Activated T-cell treated with anti-CD3 and anti-CD28 coated beads for 24 hours (primary cell): ENCODE measurements at regions not wholly inside any gene's neighbourhood (a gene's known extent, or its start where the extent isn't known, plus 50 kb on each side); places are given as distances from the start of the nearest gene placed in this dataset.
A peak's percentile ranks its signal among the peaks of the same experiment; 100 is the strongest.

Experiments
- DNase-seq: peaks from one replicate; pipeline ENCODE4 v3.0.0-alpha.2; 2020; ENCODE audit warnings: low read depth

GRCh38 chr1:244952280-244952933 lies 88.1 kb upstream of the HNRNPU start:
- no peak for DNase-seq

- DNase-seq, result no peak
These were observed 84.1 kb upstream of the HNRNPU start for GRCh38 chr1:244948416-244948815.

GRCh38 chr1:244945109-244945671 lies 80.8 kb upstream of the HNRNPU start:
- DNase-seq, result no peak

GRCh38 chr1:244941121-244941520 lies 76.8 kb upstream of the HNRNPU start:
- no peak for DNase-seq

- DNase-seq, result no peak
These were observed 72.8 kb upstream of the HNRNPU start for GRCh38 chr1:244937099-244937498.

- DNase-seq, result no peak
These were observed 56.8 kb upstream of the HNRNPU start for GRCh38 chr1:244920911-244921761.

- no peak for DNase-seq
These were observed 55.3 kb upstream of the HNRNPU start for GRCh38 chr1:244919320-244920282.

- peak; percentile 45 for DNase-seq
These were observed 54.3 kb upstream of the HNRNPU start for GRCh38 chr1:244918421-244919319.

- no peak for DNase-seq
These were observed 52.8 kb upstream of the HNRNPU start for GRCh38 chr1:244917073-244917670.

- DNase-seq, result no peak
These were observed 51.4 kb upstream of the HNRNPU start for GRCh38 chr1:244915736-244916135.

- no peak for DNase-seq
These were observed 50.4 kb upstream of the HNRNPU start for GRCh38 chr1:244914761-244915160.
